Activated gamma-delta T cell treated with anti-CD3 and anti-CD28 coated beads, Interleukin-2, amount 50 U/mL, for 16 hours (primary cell): ENCODE measurements at regions not wholly inside any gene's neighbourhood (a gene's known extent, or its start where the extent isn't known, plus 50 kb on each side); places are given as distances from the start of the nearest gene placed in this dataset.
"Not testable (repeated sequence)": the region's sequence is repeated elsewhere in the genome, so short reads cannot be mapped to it uniquely, and the experiment has no call there.

ENCODE experiments used
- DNase-seq: peaks from one replicate; pipeline ENCODE4 v3.0.0-alpha.2; 2020; ENCODE audit warnings: low read depth

GRCh38 chr2:8314063-8314462 lies 367.8 kb upstream of the ID2 start:
- DNase-seq, result no peak

- no peak for DNase-seq
Measured at GRCh38 chr2:8315531-8316165, 366.2 kb upstream of the ID2 start.

- no peak for DNase-seq
Measured at GRCh38 chr2:8316356-8316755, 365.5 kb upstream of the ID2 start.

GRCh38 chr2:8317418-8317817 lies 364.4 kb upstream of the ID2 start:
- DNase-seq, result no peak

- no peak for DNase-seq
Measured at GRCh38 chr2:8319219-8319618, 362.6 kb upstream of the ID2 start.

GRCh38 chr2:8320311-8321066 lies 361.4 kb upstream of the ID2 start:
- DNase-seq, result no peak

GRCh38 chr2:8322634-8323033 lies 359.2 kb upstream of the ID2 start:
- no peak for DNase-seq

- no peak for DNase-seq
Measured at GRCh38 chr2:8324164-8324856, 357.5 kb upstream of the ID2 start.

- DNase-seq, result no peak
Measured at GRCh38 chr2:8324901-8325300, 357.0 kb upstream of the ID2 start.

- no peak for DNase-seq
Measured at GRCh38 chr2:8327371-8328100, 354.3 kb upstream of the ID2 start.

GRCh38 chr2:8328217-8328616 lies 353.6 kb upstream of the ID2 start:
- DNase-seq, result no peak

GRCh38 chr2:8329660-8330622 lies 351.9 kb upstream of the ID2 start:
- DNase-seq, result no peak

- DNase-seq, result no peak
Measured at GRCh38 chr2:8331068-8331467, 350.8 kb upstream of the ID2 start.

GRCh38 chr2:8332646-8333045 lies 349.2 kb upstream of the ID2 start:
- no peak for DNase-seq

- no peak for DNase-seq
Measured at GRCh38 chr2:8333177-8333831, 348.6 kb upstream of the ID2 start.

- DNase-seq, result not testable (repeated sequence)
Measured at GRCh38 chr2:8333832-8334187, 348.0 kb upstream of the ID2 start.

GRCh38 chr2:8334866-8335325 lies 347.0 kb upstream of the ID2 start:
- DNase-seq, result no peak

GRCh38 chr2:8335801-8336200 lies 346.1 kb upstream of the ID2 start:
- no peak for DNase-seq

- no peak for DNase-seq
Measured at GRCh38 chr2:8337321-8337720, 344.5 kb upstream of the ID2 start.

GRCh38 chr2:8342407-8342806 lies 339.4 kb upstream of the ID2 start:
- no peak for DNase-seq

- no peak for DNase-seq
Measured at GRCh38 chr2:8343031-8343430, 338.8 kb upstream of the ID2 start.
